ENCODE measurements at regions not wholly inside any gene's neighbourhood (a gene's known extent, or its start where the extent isn't known, plus 50 kb on each side); places are given as distances from the start of the nearest gene placed in this dataset.

GRCh38 chr20:58001381-58001780 lies 227.1 kb downstream of the ANKRD60 start:
- TF ChIP-seq CTCF (IDR thresholded peaks at IDR 0.05) (no peak), POLR2A (IDR thresholded peaks at IDR 0.05) (no peak), EP300 (IDR thresholded peaks at IDR 0.05) (no peak), POLR2AphosphoS5 (IDR thresholded peaks at IDR 0.05) (no peak)
